Panc1 (cell line): ENCODE measurements at regions not wholly inside any gene's neighbourhood (a gene's known extent, or its start where the extent isn't known, plus 50 kb on each side); places are given as distances from the start of the nearest gene placed in this dataset.

ENCODE experiments used
- ATAC-seq: fragments of 200-7000 bp; cut with Tn5 transposase; 2 replicates; pipeline ENCODE4 v1.9.1; 2020; ENCODE audit warnings: mild to moderate bottlenecking, moderate library complexity
- BruUV-seq: library from RNA; stranded (reverse); fragments of 400-500 nt; replicated peaks from 2 replicates; lab custom pipeline; 2021; lab: Mats Ljungman, UMichigan
- CTCF ChIA-PET: fragments of 300-600 bp; sonication (Branson Sonifier 250); formaldehyde crosslinking; loops from one replicate; lab custom pipeline; 2022; ENCODE audit warnings: antibody characterized with exemption; lab: Charles Lee
- POLR2A ChIA-PET: fragments of 300-600 bp; sonication (Branson Sonifier 250); formaldehyde crosslinking; loops from one replicate; lab custom pipeline; 2022; ENCODE audit warnings: antibody characterized with exemption; lab: Charles Lee
- DNase-seq: peaks from one replicate; pipeline ENCODE4 v3.0.0-alpha.2; 2010; ENCODE audit warnings: low read depth, low spot score
- H3K27ac ChIP-seq: 2 replicates; pipeline ENCODE4 v1.5.1; 2011; ENCODE audit warnings: mild to moderate bottlenecking, low read length, inconsistent platforms
- H3K27me3 ChIP-seq: fragments of 200-500 bp; sonication (Bioruptor generic); 2 replicates; pipeline ENCODE4 v1.6.0; 2014; ENCODE audit warnings: low read length, inconsistent platforms; ENCODE audit not compliant: control insufficient read depth, insufficient read depth
- H3K36me3 ChIP-seq: fragments of 200-500 bp; sonication (Bioruptor generic); 2 replicates; pipeline ENCODE4 v1.5.1; 2014; ENCODE audit warnings: inconsistent platforms, mild to moderate bottlenecking, low read length, moderate library complexity; ENCODE audit not compliant: control insufficient read depth, insufficient read depth
- H3K4me1 ChIP-seq: 2 replicates; pipeline ENCODE4 v1.5.1; 2011; ENCODE audit warnings: inconsistent platforms, mild to moderate bottlenecking, low read length, moderate library complexity; ENCODE audit not compliant: control insufficient read depth, insufficient read depth
- H3K4me3 ChIP-seq, 2 experiments: 2 replicates each; pipeline ENCODE4 v1.5.1; 2011 to 2012; ENCODE audit warnings: low read depth in 2 of 2, low read length in 2 of 2, mild to moderate bottlenecking in 2 of 2, inconsistent platforms in 1 of 2, moderate library complexity in 1 of 2
- H3K9me3 ChIP-seq: fragments of 200-500 bp; sonication (Bioruptor generic); 2 replicates; pipeline ENCODE4 v1.5.1; 2014; ENCODE audit warnings: low read depth, mild to moderate bottlenecking, inconsistent platforms, low read length, moderate library complexity; ENCODE audit not compliant: control insufficient read depth, insufficient read depth
- CTCF ChIP-seq: fragments of 450-650 bp; IDR thresholded peaks from 2 replicates; pipeline ENCODE4 v1.5.1; 2017; ENCODE audit warnings: mild to moderate bottlenecking
- POLR2AphosphoS5 ChIP-seq: IDR thresholded peaks from 2 replicates; pipeline ENCODE4 v1.6.1; 2012; ENCODE audit warnings: mild to moderate bottlenecking, low read depth, low read length, moderate library complexity
- SIN3A ChIP-seq: IDR thresholded peaks from 2 replicates; pipeline ENCODE4 v1.6.1; 2012; ENCODE audit warnings: low read depth, mild to moderate bottlenecking, low read length, moderate library complexity, borderline replicate concordance; ENCODE audit not compliant: insufficient read depth
- TCF7L2 ChIP-seq: IDR thresholded peaks from 2 replicates; pipeline ENCODE4 v1.6.1; 2011; ENCODE audit warnings: mild to moderate bottlenecking, low read depth, low read length, inconsistent platforms
- in situ Hi-C: cut with HindIII; loops from 2 replicates; pipeline ENCODE4 v1.10.0; 2016; ENCODE audit warnings: low sequenced_read_pairs, low pct_unique_long_range_greater_than_20kb
- intact Hi-C: fragments of 100-400 bp; cut with micrococcal nuclease; formaldehyde crosslinking; loops from one replicate; pipeline ENCODE4 v1.10.0; 2022; ENCODE audit not compliant: unreplicated experiment
- TF ChIP-seq, protein P1 (sequence below), 2 experiments: IDR thresholded peaks; 2 replicates each; pipeline ENCODE4 v1.6.1; 2011 to 2012; ENCODE audit warnings: low read depth in 2 of 2, control low read depth in 1 of 2, low read length in 1 of 2, mild to moderate bottlenecking in 1 of 2, moderate library complexity in 1 of 2; ENCODE audit not compliant: insufficient read depth in 1 of 2

GRCh38 chr5:8953016-8953415, 592.9 kb downstream of the SEMA5A start:
- no peak overlapping the region for H3K4me3 ChIP-seq
- POLR2A ChIA-PET, result no interaction called here
- in situ Hi-C loops, result no loop called here

DNA sequence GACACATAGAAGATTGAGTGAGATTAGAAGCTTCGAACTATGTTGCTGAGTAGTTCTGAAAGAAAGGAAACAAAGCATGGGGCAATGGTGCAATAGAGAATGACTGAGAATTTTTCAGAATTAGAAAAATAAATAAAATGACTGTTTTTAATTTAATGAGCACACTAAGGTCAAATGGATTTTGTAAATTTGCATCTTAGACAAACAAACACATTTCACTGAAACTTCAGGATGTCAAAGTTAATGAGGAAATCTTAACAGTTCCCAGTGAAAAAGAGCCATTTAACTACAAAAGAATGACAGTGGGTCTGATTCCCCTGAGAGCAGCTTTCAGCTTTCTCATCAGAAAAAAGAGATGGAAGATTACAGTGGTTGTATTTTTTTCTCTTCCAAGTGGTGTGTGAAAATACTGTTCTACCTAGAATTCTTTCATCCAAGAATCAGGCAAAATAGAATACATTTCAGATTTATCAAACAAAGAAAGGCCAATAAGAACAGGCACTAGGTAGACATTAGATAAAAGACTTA, 591.9 kb downstream of the SEMA5A start:
- Histone ChIP-seq H3K27ac (no peak overlapping the region), H3K27me3 (no peaks in the 10 kb centered on the region), H3K4me3 (no peak overlapping the region), H3K9me3 (no peaks in the 10 kb centered on the region), H3K36me3 (no peaks in the 10 kb centered on the region), H3K4me1 (no peaks in the 10 kb centered on the region)
- ATAC-seq (no peak), DNase-seq (no peak)
- TF ChIP-seq SIN3A, result no peak
- TF ChIP-seq POLR2AphosphoS5, result no peak
- no peak for TF ChIP-seq TCF7L2
- no peak for TF ChIP-seq CTCF
- TF ChIP-seq, protein P1, sequence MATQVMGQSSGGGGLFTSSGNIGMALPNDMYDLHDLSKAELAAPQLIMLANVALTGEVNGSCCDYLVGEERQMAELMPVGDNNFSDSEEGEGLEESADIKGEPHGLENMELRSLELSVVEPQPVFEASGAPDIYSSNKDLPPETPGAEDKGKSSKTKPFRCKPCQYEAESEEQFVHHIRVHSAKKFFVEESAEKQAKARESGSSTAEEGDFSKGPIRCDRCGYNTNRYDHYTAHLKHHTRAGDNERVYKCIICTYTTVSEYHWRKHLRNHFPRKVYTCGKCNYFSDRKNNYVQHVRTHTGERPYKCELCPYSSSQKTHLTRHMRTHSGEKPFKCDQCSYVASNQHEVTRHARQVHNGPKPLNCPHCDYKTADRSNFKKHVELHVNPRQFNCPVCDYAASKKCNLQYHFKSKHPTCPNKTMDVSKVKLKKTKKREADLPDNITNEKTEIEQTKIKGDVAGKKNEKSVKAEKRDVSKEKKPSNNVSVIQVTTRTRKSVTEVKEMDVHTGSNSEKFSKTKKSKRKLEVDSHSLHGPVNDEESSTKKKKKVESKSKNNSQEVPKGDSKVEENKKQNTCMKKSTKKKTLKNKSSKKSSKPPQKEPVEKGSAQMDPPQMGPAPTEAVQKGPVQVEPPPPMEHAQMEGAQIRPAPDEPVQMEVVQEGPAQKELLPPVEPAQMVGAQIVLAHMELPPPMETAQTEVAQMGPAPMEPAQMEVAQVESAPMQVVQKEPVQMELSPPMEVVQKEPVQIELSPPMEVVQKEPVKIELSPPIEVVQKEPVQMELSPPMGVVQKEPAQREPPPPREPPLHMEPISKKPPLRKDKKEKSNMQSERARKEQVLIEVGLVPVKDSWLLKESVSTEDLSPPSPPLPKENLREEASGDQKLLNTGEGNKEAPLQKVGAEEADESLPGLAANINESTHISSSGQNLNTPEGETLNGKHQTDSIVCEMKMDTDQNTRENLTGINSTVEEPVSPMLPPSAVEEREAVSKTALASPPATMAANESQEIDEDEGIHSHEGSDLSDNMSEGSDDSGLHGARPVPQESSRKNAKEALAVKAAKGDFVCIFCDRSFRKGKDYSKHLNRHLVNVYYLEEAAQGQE (IDR thresholded peaks at IDR 0.05; ENCODE audit: insufficient read depth in 1 of 2, low read depth in 2 of 2, low read length in 1 of 2), result no peak
- BruUV-seq, result no TSS peak
- in situ Hi-C loops, result no loop called here
- ChIA-PET POLR2A (no interaction called here), CTCF (interaction anchor here (0.5 kb wide), 1 partner anchor 75 kb away, joined by 3 read pairs; no protein-coding TSS in a partner anchor)
- intact Hi-C loops, result no loop called here

More at GRCh38 chr5:8953016-8953415, 592.9 kb downstream of the SEMA5A start:
- CTCF ChIA-PET, result no interaction called here
- ATAC-seq (no peak), DNase-seq (no peak)
- TF ChIP-seq CTCF (no peak), SIN3A (no peak), POLR2AphosphoS5 (no peak), TCF7L2 (no peak)
- TF ChIP-seq, protein P1 (IDR thresholded peaks at IDR 0.05; ENCODE audit: insufficient read depth in 1 of 2, low read depth in 2 of 2, low read length in 1 of 2), result no peak
- Histone ChIP-seq H3K27ac (no peak overlapping the region), H3K27me3 (no peaks in the 10 kb centered on the region), H3K36me3 (no peaks in the 10 kb centered on the region), H3K9me3 (no peaks in the 10 kb centered on the region), H3K4me1 (no peaks in the 10 kb centered on the region)
- BruUV-seq, result no TSS peak
- intact Hi-C loops, result no loop called here
